HepG2 (cell line): ENCODE measurements at regions not wholly inside any gene's neighbourhood (a gene's known extent, or its start where the extent isn't known, plus 50 kb on each side); places are given as distances from the start of the nearest gene placed in this dataset.
"Not testable (repeated sequence)": the region's sequence is repeated elsewhere in the genome, so short reads cannot be mapped to it uniquely, and the experiment has no call there.

Source experiments
- ATAC-seq: fragments of 200-7000 bp; cut with Tn5 transposase; 3 replicates; pipeline ENCODE4 v1.9.1; 2020; ENCODE audit warnings: mild to moderate bottlenecking, moderate library complexity
- BruUV-seq: library from RNA; stranded (reverse); fragments of 400-500 nt; replicated peaks from 2 replicates; lab custom pipeline; 2021; lab: Mats Ljungman, UMichigan
- CTCF ChIA-PET: fragments of 300-600 bp; formaldehyde crosslinking; extraction: SDS; loops from one replicate; lab custom pipeline; 2021; ENCODE audit warnings: low total read pairs, inconsistent platforms, low intra/inter-chr PET ratio; lab: Yijun Ruan, JAX
- POLR2A ChIA-PET: fragments of 350-600 bp; sonication (Branson Sonifier 250); formaldehyde crosslinking; loops from one replicate; lab custom pipeline; 2020; ENCODE audit warnings: antibody characterized with exemption, inconsistent platforms; lab: Yijun Ruan, JAX
- DNase-seq: peaks from one replicate; pipeline ENCODE4 v3.0.0-alpha.2; 2015; ENCODE audit warnings: low spot score
- FAIRE-seq: peaks from 3 replicates; lab custom pipeline; 2011; peaks lifted over from hg19 to GRCh38; lab: Jason Lieb, UNC
- H2AFZ ChIP-seq: one replicate; pipeline ENCODE4 v1.6.1; 2011; ENCODE audit warnings: low read length, inconsistent platforms
- H3K27ac ChIP-seq: fragments of 300-600 bp; 3 replicates; pipeline ENCODE4 v1.8.0; 2011; ENCODE audit warnings: mixed run types, mild to moderate bottlenecking, mixed read lengths, low read length, inconsistent platforms; ENCODE audit not compliant: insufficient read depth; ENCODE audit errors: extremely low read length
- H3K27me3 ChIP-seq, 2 experiments: fragments of 200-600 bp in 1 of 2; 2 replicates in 1 of 2; 3 replicates in 1 of 2; pipeline versions ENCODE4 v1.6.0 to v1.8.0; 2011; ENCODE audit warnings: low read length in 2 of 2, mild to moderate bottlenecking in 2 of 2, moderate library complexity in 2 of 2, inconsistent platforms in 1 of 2; ENCODE audit not compliant: insufficient read depth in 2 of 2, control insufficient read depth in 1 of 2
- H3K36me3 ChIP-seq, 2 experiments: fragments of 200-600 bp in 1 of 2; replicated peaks in 1 of 2; 2 replicates in 1 of 2; 3 replicates in 1 of 2; pipeline versions ENCODE4 v1.5.1 to v1.8.0; 2011; ENCODE audit warnings: low read length in 2 of 2, inconsistent platforms in 1 of 2; ENCODE audit not compliant: insufficient read depth in 2 of 2, control insufficient read depth in 1 of 2
- H3K4me1 ChIP-seq: 2 replicates; pipeline ENCODE4 v1.5.1; 2012; ENCODE audit warnings: low read length, inconsistent platforms; ENCODE audit not compliant: insufficient read depth
- H3K4me2 ChIP-seq: 2 replicates; pipeline ENCODE4 v1.6.0; 2011; ENCODE audit warnings: low read depth, low read length, inconsistent platforms
- H3K4me3 ChIP-seq, 3 experiments: fragments of 200-600 bp in 1 of 3; sonication (generic), shearing (Covaris generic) in 1 of 3; replicated peaks in 1 of 3; 2 replicates each; pipeline ENCODE4 v1.5.1; 2011 to 2016; ENCODE audit warnings: low read length in 3 of 3, inconsistent platforms in 2 of 3, low read depth in 2 of 3, mild to moderate bottlenecking in 2 of 3, control low read depth in 1 of 3, mixed read lengths in 1 of 3; ENCODE audit not compliant: insufficient read depth in 1 of 3
- H3K79me2 ChIP-seq: one replicate; pipeline ENCODE4 v1.6.1; 2011; ENCODE audit warnings: low read length, inconsistent platforms; ENCODE audit not compliant: insufficient read depth
- H3K9ac ChIP-seq: 2 replicates; pipeline ENCODE4 v1.6.0; 2011; ENCODE audit warnings: mild to moderate bottlenecking, low read depth, low read length, inconsistent platforms; ENCODE audit not compliant: insufficient read depth
- H3K9me3 ChIP-seq: 2 replicates; pipeline ENCODE4 v1.5.1; 2012; ENCODE audit warnings: mild to moderate bottlenecking, low read length
- H4K20me1 ChIP-seq: 2 replicates; pipeline ENCODE4 v1.6.0; 2011; ENCODE audit warnings: inconsistent platforms, mild to moderate bottlenecking, low read length, moderate library complexity; ENCODE audit not compliant: insufficient read depth
- WGBS: methylation state at CpG from one replicate; pipeline ENCODE4 v1.1.6; 2017; ENCODE audit warnings: low lambda C conversion rate; 5-methylcytosine and 5-hydroxymethylcytosine counted together
- in situ Hi-C: cut with HindIII; loops from 2 replicates; pipeline ENCODE4 v1.10.0; 2017; ENCODE audit warnings: low pct_unique_long_range_greater_than_20kb; ENCODE audit not compliant: extremely low pct_ligation_motif_present
- intact Hi-C: fragments of 100-400 bp; cut with micrococcal nuclease; formaldehyde crosslinking; loops from one replicate; pipeline ENCODE4 v1.10.0; 2022; ENCODE audit not compliant: unreplicated experiment

DNA sequence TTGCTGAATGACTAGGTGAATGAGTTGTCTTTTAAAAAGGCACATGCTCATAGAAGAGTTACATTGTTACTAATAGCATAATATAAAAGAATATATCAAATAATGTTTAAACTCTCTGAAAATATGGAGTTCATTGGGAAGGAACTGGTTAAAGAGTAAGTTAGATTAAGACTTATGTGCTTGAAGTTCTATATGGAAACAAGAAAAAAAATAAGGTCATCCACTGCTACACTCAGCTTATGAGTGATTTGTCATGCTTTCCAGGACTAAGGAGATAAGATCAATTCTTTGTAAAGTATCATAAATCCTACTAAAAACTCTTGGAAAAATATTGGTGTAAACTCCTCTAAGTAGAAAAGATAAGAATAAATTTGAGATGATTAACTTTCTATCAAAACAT, 779.1 kb downstream of the PCDH11X start:
- H3K9me3 ChIP-seq, H3K4me1 ChIP-seq, H4K20me1 ChIP-seq, H3K36me3 ChIP-seq, CTCF ChIA-PET, intact Hi-C loops, H3K4me3 ChIP-seq, ATAC-seq, POLR2A ChIA-PET, H3K79me2 ChIP-seq, DNase-seq, H3K27ac ChIP-seq, FAIRE-seq, BruUV-seq, H2AFZ ChIP-seq, H3K4me2 ChIP-seq, H3K27me3 ChIP-seq, H3K9ac ChIP-seq, in situ Hi-C loops: not testable (repeated sequence)

DNA sequence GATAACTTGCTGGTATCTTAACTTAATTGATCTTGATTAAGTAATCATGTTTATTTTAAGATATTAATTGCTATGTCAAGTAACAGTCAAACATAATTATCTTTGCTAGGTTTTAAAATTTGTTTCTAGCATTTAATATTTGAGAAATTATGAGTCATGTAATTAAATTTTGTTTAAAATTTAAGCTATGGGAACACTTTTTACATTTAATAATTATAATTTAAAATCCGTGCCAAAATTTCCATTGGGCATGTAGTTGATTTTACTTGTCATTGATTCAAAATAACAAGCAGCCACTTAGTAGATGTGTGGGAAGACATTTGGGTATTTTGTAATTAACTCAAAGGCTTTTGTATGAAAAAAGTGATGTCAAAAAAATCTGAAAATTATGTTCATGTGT, 779.6 kb downstream of the PCDH11X start:
- FAIRE-seq, POLR2A ChIA-PET, H3K9me3 ChIP-seq, intact Hi-C loops, ATAC-seq, H3K9ac ChIP-seq, H3K79me2 ChIP-seq, H3K36me3 ChIP-seq, H3K27me3 ChIP-seq, BruUV-seq, H3K4me2 ChIP-seq, H4K20me1 ChIP-seq, DNase-seq, H2AFZ ChIP-seq, in situ Hi-C loops, H3K27ac ChIP-seq, H3K4me1 ChIP-seq, H3K4me3 ChIP-seq, CTCF ChIA-PET: not testable (repeated sequence)
- WGBS, result 0% methylated on average over 1 of the region's 1 CpG

DNA sequence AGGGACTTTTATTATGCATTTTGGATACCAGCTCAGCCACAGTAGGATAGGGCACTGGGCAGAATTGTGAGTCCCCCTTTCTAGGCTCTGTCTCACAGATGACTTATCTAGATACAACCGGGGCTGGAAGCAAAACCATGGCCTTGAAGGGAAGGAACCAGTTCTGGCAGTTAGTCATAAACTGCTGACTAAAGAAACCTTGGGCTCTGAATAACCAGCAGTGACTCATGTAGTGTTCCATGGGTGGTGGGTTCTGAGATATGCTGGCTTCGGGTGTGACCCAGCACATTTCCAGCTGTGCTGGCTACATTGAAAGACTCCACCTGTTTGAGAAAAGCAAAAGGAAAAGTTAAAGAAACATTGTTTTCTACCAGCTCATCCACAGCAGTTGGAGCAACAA, 780.9 kb downstream of the PCDH11X start:
- DNase-seq, H3K4me3 ChIP-seq, H2AFZ ChIP-seq, H3K4me1 ChIP-seq, H3K4me2 ChIP-seq, H4K20me1 ChIP-seq, H3K79me2 ChIP-seq, CTCF ChIA-PET, POLR2A ChIA-PET, intact Hi-C loops, BruUV-seq, ATAC-seq, H3K36me3 ChIP-seq, H3K27me3 ChIP-seq, FAIRE-seq, H3K9ac ChIP-seq, H3K27ac ChIP-seq, in situ Hi-C loops, H3K9me3 ChIP-seq: not testable (repeated sequence)
- 0% methylated on average over 1 of the region's 2 CpGs for WGBS

DNA sequence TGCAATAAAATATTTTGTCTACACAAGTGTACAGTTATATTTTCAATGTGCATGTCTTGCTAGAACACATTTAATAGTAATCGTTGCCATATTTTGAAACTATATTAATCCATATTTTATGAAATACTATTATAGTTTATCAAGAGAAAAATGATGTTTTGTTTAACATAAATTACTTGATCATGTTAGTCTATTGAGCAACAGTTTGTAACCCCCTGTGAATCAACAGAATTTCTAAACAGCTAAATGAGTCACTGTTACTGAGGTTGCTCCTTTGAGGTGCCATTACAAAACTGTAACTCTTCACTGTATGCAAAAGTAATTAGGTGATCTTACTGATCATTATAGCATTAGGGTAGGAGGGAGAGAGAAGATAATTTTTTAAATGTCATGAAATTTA, 791.0 kb downstream of the PCDH11X start:
- intact Hi-C loops, BruUV-seq, FAIRE-seq: not testable (repeated sequence)

More for the DNA sequence above, 791.0 kb downstream of the PCDH11X start:
- H3K4me2 ChIP-seq, H2AFZ ChIP-seq, POLR2A ChIA-PET, DNase-seq, H3K4me1 ChIP-seq, H3K79me2 ChIP-seq, H3K4me3 ChIP-seq, CTCF ChIA-PET, H3K9me3 ChIP-seq, in situ Hi-C loops, H3K9ac ChIP-seq, H3K27me3 ChIP-seq, H3K36me3 ChIP-seq, H3K27ac ChIP-seq, H4K20me1 ChIP-seq, ATAC-seq: not testable (repeated sequence)
- 0% methylated on average over 1 of the region's 1 CpG for WGBS
